ENCODE measurements at regions not wholly inside any gene's neighbourhood (a gene's known extent, or its start where the extent isn't known, plus 50 kb on each side); places are given as distances from the start of the nearest gene placed in this dataset.

- H3K27me3 ChIP-seq (ENCODE audit: low read depth) = no peaks in the 10 kb centered on the region
- H3K4me3 ChIP-seq = no peak overlapping the region
- H3K9me3 ChIP-seq = no peaks in the 10 kb centered on the region
- DNase-seq (ENCODE audit: low spot score in 2 of 2) = no peak
- no peaks in the 10 kb centered on the region for H3K4me1 ChIP-seq
- H3K36me3 ChIP-seq (replicated peaks) = no peaks in the 10 kb centered on the region
- in situ Hi-C loops (cut with MboI; ENCODE audit: low sequenced_read_pairs) = no loop called here
These were observed 674.1 kb downstream of the NYAP2 start for GRCh38 chr2:226073496-226074160.

- H3K27me3 ChIP-seq (ENCODE audit: low read depth) = no peaks in the 10 kb centered on the region; the same call in 1 of the 2 replicates
- peaks cover 26% of the 10 kb centered on the region for H3K4me1 ChIP-seq
- DNase-seq (ENCODE audit: low spot score in 2 of 2) = no peak
- no peaks in the 10 kb centered on the region for H3K36me3 ChIP-seq (replicated peaks)
- H3K4me3 ChIP-seq = no peak overlapping the region
- H3K9me3 ChIP-seq = no peaks in the 10 kb centered on the region
- in situ Hi-C loops (cut with MboI; ENCODE audit: low sequenced_read_pairs) = no loop called here
These were observed 667.4 kb downstream of the NYAP2 start for GRCh38 chr2:226066873-226067272.

GRCh38 chr2:226066391-226066790 is 666.9 kb downstream of the NYAP2 start:
- in situ Hi-C loops (cut with MboI; ENCODE audit: low sequenced_read_pairs) = no loop called here
- Histone ChIP-seq H3K9me3 (no peaks in the 10 kb centered on the region), H3K4me3 (no peak overlapping the region), H3K27me3 (ENCODE audit: low read depth) (no peaks in the 10 kb centered on the region; the same call in 1 of the 2 replicates), H3K4me1 (peaks cover 26% of the 10 kb centered on the region), H3K36me3 (replicated peaks) (no peaks in the 10 kb centered on the region)
- DNase-seq (ENCODE audit: low spot score in 2 of 2) = peak; percentile 72 to 83

- in situ Hi-C loops (cut with MboI; ENCODE audit: low sequenced_read_pairs) = no loop called here
- H3K4me3 ChIP-seq = no peak overlapping the region
These were observed 665.5 kb downstream of the NYAP2 start for GRCh38 chr2:226064932-226065570.

GRCh38 chr2:226063704-226064440 is 664.4 kb downstream of the NYAP2 start:
- Histone ChIP-seq H3K4me1 (peaks cover 26% of the 10 kb centered on the region), H3K9me3 (no peaks in the 10 kb centered on the region), H3K4me3 (no peak overlapping the region), H3K36me3 (replicated peaks) (no peaks in the 10 kb centered on the region), H3K27me3 (ENCODE audit: low read depth) (no peaks in the 10 kb centered on the region; the same call in 1 of the 2 replicates)
- peak; percentile 59 to 92 for DNase-seq (ENCODE audit: low spot score in 2 of 2)
- in situ Hi-C loops (cut with MboI; ENCODE audit: low sequenced_read_pairs) = no loop called here

More at GRCh38 chr2:226064932-226065570, 665.5 kb downstream of the NYAP2 start:
- Histone ChIP-seq H3K4me1 (peaks cover 26% of the 10 kb centered on the region), H3K27me3 (ENCODE audit: low read depth) (no peaks in the 10 kb centered on the region; the same call in 1 of the 2 replicates), H3K36me3 (replicated peaks) (no peaks in the 10 kb centered on the region), H3K9me3 (no peaks in the 10 kb centered on the region)
- no peak for DNase-seq (ENCODE audit: low spot score in 2 of 2)

- Histone ChIP-seq H3K4me1 (peaks cover 9% of the 10 kb centered on the region), H3K27me3 (ENCODE audit: low read depth) (no peaks in the 10 kb centered on the region; the same call in 1 of the 2 replicates), H3K36me3 (replicated peaks) (no peaks in the 10 kb centered on the region), H3K9me3 (no peaks in the 10 kb centered on the region), H3K4me3 (no peak overlapping the region)
- in situ Hi-C loops (cut with MboI; ENCODE audit: low sequenced_read_pairs) = no loop called here
- DNase-seq (ENCODE audit: low spot score in 2 of 2) = no peak
These were observed 660.6 kb downstream of the NYAP2 start for GRCh38 chr2:226059961-226060627.

GRCh38 chr2:226057914-226058313 is 658.4 kb downstream of the NYAP2 start:
- in situ Hi-C loops (cut with MboI; ENCODE audit: low sequenced_read_pairs) = no loop called here
- H3K36me3 ChIP-seq (replicated peaks) = no peaks in the 10 kb centered on the region
- no peaks in the 10 kb centered on the region for H3K4me1 ChIP-seq
- no peaks in the 10 kb centered on the region for H3K9me3 ChIP-seq
- no peak for DNase-seq (ENCODE audit: low spot score in 2 of 2)
- no peak overlapping the region for H3K4me3 ChIP-seq
- H3K27me3 ChIP-seq (ENCODE audit: low read depth) = no peaks in the 10 kb centered on the region; the same call in 1 of the 2 replicates

- no peak for DNase-seq (ENCODE audit: low spot score in 2 of 2)
- in situ Hi-C loops (cut with MboI; ENCODE audit: low sequenced_read_pairs) = no loop called here
- no peaks in the 10 kb centered on the region; the same call in 1 of the 2 replicates for H3K27me3 ChIP-seq (ENCODE audit: low read depth)
- no peaks in the 10 kb centered on the region for H3K4me1 ChIP-seq
- H3K4me3 ChIP-seq = no peak overlapping the region
- H3K9me3 ChIP-seq = no peaks in the 10 kb centered on the region
- H3K36me3 ChIP-seq (replicated peaks) = no peaks in the 10 kb centered on the region
These were observed 657.9 kb downstream of the NYAP2 start for GRCh38 chr2:226057365-226057764.

- H3K36me3 ChIP-seq (replicated peaks) = no peaks in the 10 kb centered on the region
- no peak for DNase-seq (ENCODE audit: low spot score in 2 of 2)
- no peaks in the 10 kb centered on the region for H3K9me3 ChIP-seq
- in situ Hi-C loops (cut with MboI; ENCODE audit: low sequenced_read_pairs) = no loop called here
- H3K4me1 ChIP-seq = peaks cover 2% of the 10 kb centered on the region; the same call in 1 of the 2 replicates
- H3K4me3 ChIP-seq = no peak overlapping the region
- H3K27me3 ChIP-seq (ENCODE audit: low read depth) = no peaks in the 10 kb centered on the region
These were observed 653.4 kb downstream of the NYAP2 start for GRCh38 chr2:226052772-226053416.

GRCh38 chr2:226050822-226051221 is 651.3 kb downstream of the NYAP2 start:
- DNase-seq (ENCODE audit: low spot score in 2 of 2) = no peak

GRCh38 chr2:226048611-226049010 is 649.1 kb downstream of the NYAP2 start:
- H3K9me3 ChIP-seq = no peaks in the 10 kb centered on the region
- in situ Hi-C loops (cut with MboI; ENCODE audit: low sequenced_read_pairs) = no loop called here
- DNase-seq (ENCODE audit: low spot score in 2 of 2) = peak in 1 of 2 experiments; percentile 35
- H3K4me1 ChIP-seq = peaks cover 2% of the 10 kb centered on the region; the same call in 1 of the 2 replicates
- no peaks in the 10 kb centered on the region for H3K27me3 ChIP-seq (ENCODE audit: low read depth)
- no peak overlapping the region for H3K4me3 ChIP-seq
- H3K36me3 ChIP-seq (replicated peaks) = no peaks in the 10 kb centered on the region

More at GRCh38 chr2:226050822-226051221, 651.3 kb downstream of the NYAP2 start:
- Histone ChIP-seq H3K36me3 (replicated peaks) (no peaks in the 10 kb centered on the region), H3K9me3 (no peaks in the 10 kb centered on the region), H3K4me3 (no peak overlapping the region), H3K4me1 (peaks cover 2% of the 10 kb centered on the region; the same call in 1 of the 2 replicates), H3K27me3 (ENCODE audit: low read depth) (no peaks in the 10 kb centered on the region)
- in situ Hi-C loops (cut with MboI; ENCODE audit: low sequenced_read_pairs) = no loop called here

GRCh38 chr2:226045080-226045479 is 645.6 kb downstream of the NYAP2 start:
- Histone ChIP-seq H3K4me1 (peaks cover 2% of the 10 kb centered on the region; the same call in 1 of the 2 replicates), H3K9me3 (no peaks in the 10 kb centered on the region)
- in situ Hi-C loops (cut with MboI; ENCODE audit: low sequenced_read_pairs) = no loop called here

GRCh38 chr2:226040344-226040900 is 640.9 kb downstream of the NYAP2 start:
- no peaks in the 10 kb centered on the region for H3K4me1 ChIP-seq
- in situ Hi-C loops (cut with MboI; ENCODE audit: low sequenced_read_pairs) = no loop called here
- H3K4me3 ChIP-seq = no peak overlapping the region
- DNase-seq (ENCODE audit: low spot score in 2 of 2) = no peak
- no peaks in the 10 kb centered on the region for H3K27me3 ChIP-seq (ENCODE audit: low read depth)
- no peaks in the 10 kb centered on the region for H3K9me3 ChIP-seq
- H3K36me3 ChIP-seq (replicated peaks) = no peaks in the 10 kb centered on the region

More at GRCh38 chr2:226045080-226045479, 645.6 kb downstream of the NYAP2 start:
- H3K27me3 ChIP-seq (ENCODE audit: low read depth) = no peaks in the 10 kb centered on the region
- no peak for DNase-seq (ENCODE audit: low spot score in 2 of 2)
- H3K36me3 ChIP-seq (replicated peaks) = no peaks in the 10 kb centered on the region
- no peak overlapping the region for H3K4me3 ChIP-seq

Data from HAP-1 (cell line).